MM.1S (cell line): ENCODE measurements at regions not wholly inside any gene's neighbourhood (a gene's known extent, or its start where the extent isn't known, plus 50 kb on each side); places are given as distances from the start of the nearest gene placed in this dataset.

Source experiments
- EZH2 ChIP-seq: fragments of 300-600 bp; sonication (generic); optimal IDR thresholded peaks from 2 replicates; pipeline ENCODE3; 2017; ENCODE audit warnings: low read depth, mild to moderate bottlenecking, antibody characterized with exemption, low read length, mixed read lengths
- TF ChIP-seq, protein P1 (sequence below): fragments of 300-600 bp; sonication (generic); IDR thresholded peaks from 2 replicates; pipeline ENCODE4 v1.5.1; 2016; ENCODE audit warnings: antibody characterized with exemption, low read length, mixed read lengths

- TF ChIP-seq, protein P1, sequence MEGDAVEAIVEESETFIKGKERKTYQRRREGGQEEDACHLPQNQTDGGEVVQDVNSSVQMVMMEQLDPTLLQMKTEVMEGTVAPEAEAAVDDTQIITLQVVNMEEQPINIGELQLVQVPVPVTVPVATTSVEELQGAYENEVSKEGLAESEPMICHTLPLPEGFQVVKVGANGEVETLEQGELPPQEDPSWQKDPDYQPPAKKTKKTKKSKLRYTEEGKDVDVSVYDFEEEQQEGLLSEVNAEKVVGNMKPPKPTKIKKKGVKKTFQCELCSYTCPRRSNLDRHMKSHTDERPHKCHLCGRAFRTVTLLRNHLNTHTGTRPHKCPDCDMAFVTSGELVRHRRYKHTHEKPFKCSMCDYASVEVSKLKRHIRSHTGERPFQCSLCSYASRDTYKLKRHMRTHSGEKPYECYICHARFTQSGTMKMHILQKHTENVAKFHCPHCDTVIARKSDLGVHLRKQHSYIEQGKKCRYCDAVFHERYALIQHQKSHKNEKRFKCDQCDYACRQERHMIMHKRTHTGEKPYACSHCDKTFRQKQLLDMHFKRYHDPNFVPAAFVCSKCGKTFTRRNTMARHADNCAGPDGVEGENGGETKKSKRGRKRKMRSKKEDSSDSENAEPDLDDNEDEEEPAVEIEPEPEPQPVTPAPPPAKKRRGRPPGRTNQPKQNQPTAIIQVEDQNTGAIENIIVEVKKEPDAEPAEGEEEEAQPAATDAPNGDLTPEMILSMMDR, result no peak
- no peak for TF ChIP-seq EZH2
These were observed 228.8 kb downstream of the HACE1 start for GRCh38 chr6:104630955-104631354.
